B cell (primary cell): ENCODE measurements at regions not wholly inside any gene's neighbourhood (a gene's known extent, or its start where the extent isn't known, plus 50 kb on each side); places are given as distances from the start of the nearest gene placed in this dataset.

ENCODE experiments used
- ATAC-seq: fragments of 200-7000 bp; cut with Tn5 transposase; one replicate; pipeline ENCODE4 v1.10.0; 2021; ENCODE audit warnings: low read depth, mild to moderate bottlenecking, moderate number of reproducible peaks, moderate library complexity
- CTCF ChIA-PET: fragments of 350-600 bp; sonication (Branson Sonifier 250); formaldehyde crosslinking; loops from one replicate; lab custom pipeline; 2021; ENCODE audit warnings: antibody characterized with exemption, inconsistent platforms; lab: Charles Lee
- POLR2A ChIA-PET: fragments of 350-600 bp; sonication (Branson Sonifier 250); formaldehyde crosslinking; loops from one replicate; lab custom pipeline; 2021; ENCODE audit warnings: antibody characterized with exemption; lab: Charles Lee
- DNase-seq: peaks from one replicate; pipeline ENCODE4 v3.0.0; 2013
- H2AFZ ChIP-seq: 2 replicates; pipeline ENCODE4 v1.6.1; 2012; ENCODE audit warnings: mild to moderate bottlenecking, low read depth, low read length; ENCODE audit not compliant: insufficient read depth, poor library complexity, severe bottlenecking
- H3K27ac ChIP-seq, 2 donors: 1 replicate in 1 of 2; 2 replicates in 1 of 2; pipeline ENCODE4 v1.5.1; 2012 to 2013; ENCODE audit warnings: low read length in 2 of 2, mild to moderate bottlenecking in 2 of 2, moderate library complexity in 1 of 2
- H3K27me3 ChIP-seq, 4 experiments: fragments of 200-600 bp in 1 of 4; sonication (generic) in 1 of 4; replicated peaks in 1 of 4; 1 replicate in 2 of 4; 2 replicates in 2 of 4; pipeline versions ENCODE4 v1.6.1 to v1.7.0; 2013 to 2016; ENCODE audit warnings: low read length in 3 of 4, mild to moderate bottlenecking in 2 of 4, mixed read lengths in 1 of 4, moderate library complexity in 1 of 4; ENCODE audit not compliant: insufficient read depth in 4 of 4, control insufficient read depth in 3 of 4; ENCODE audit errors: control extremely low read depth in 1 of 4
- H3K36me3 ChIP-seq, 2 experiments: replicated peaks in 1 of 2; 1 replicate in 1 of 2; 2 replicates in 1 of 2; pipeline versions ENCODE4 v1.6.1 to v1.7.1; 2013; ENCODE audit warnings: low read length in 1 of 2; ENCODE audit not compliant: insufficient read depth in 2 of 2, control insufficient read depth in 1 of 2; ENCODE audit errors: control extremely low read depth in 1 of 2, extremely low read depth in 1 of 2
- H3K4me1 ChIP-seq, 2 donors: fragments of 200-600 bp in 1 of 2; sonication (generic) in 1 of 2; 1 replicate in 1 of 2; 2 replicates in 1 of 2; pipeline versions ENCODE4 v1.5.1 to v1.6.1; 2013 to 2017; ENCODE audit warnings: low read length in 2 of 2; ENCODE audit not compliant: control insufficient read depth in 2 of 2, insufficient read depth in 2 of 2
- H3K4me2 ChIP-seq: replicated peaks from 2 replicates; pipeline ENCODE3; 2012; ENCODE audit warnings: mild to moderate bottlenecking, low read depth, low read length; ENCODE audit not compliant: poor library complexity, severe bottlenecking
- H3K4me3 ChIP-seq, 5 experiments: fragments of 200-600 bp in 1 of 5; sonication (generic) in 1 of 5; 1 replicate in 3 of 5; 2 replicates in 2 of 5; pipeline versions ENCODE4 v1.5.1 to v1.7.0; 2011 to 2016; ENCODE audit warnings: low read length in 4 of 5, mild to moderate bottlenecking in 4 of 5, low read depth in 2 of 5, control low read depth in 1 of 5, moderate library complexity in 1 of 5; ENCODE audit not compliant: insufficient read depth in 1 of 5; ENCODE audit errors: control extremely low read depth in 1 of 5, extremely low read depth in 1 of 5
- H3K79me2 ChIP-seq: fragments of 200-600 bp; sonication (generic); one replicate; pipeline ENCODE4 v1.6.0; 2016; ENCODE audit warnings: low read length; ENCODE audit not compliant: control insufficient read depth, insufficient read depth
- H3K9ac ChIP-seq: fragments of 200-600 bp; sonication (generic); 2 replicates; pipeline ENCODE4 v1.6.1; 2017; ENCODE audit warnings: mild to moderate bottlenecking, low read length, moderate library complexity
- H3K9me3 ChIP-seq, 3 donors: one replicate each; pipeline versions ENCODE4 v1.6.1 to v1.7.1; 2013; ENCODE audit warnings: low read length in 2 of 3; ENCODE audit not compliant: control insufficient read depth in 2 of 3, insufficient read depth in 1 of 3; ENCODE audit errors: control extremely low read depth in 1 of 3
- H4K20me1 ChIP-seq: 2 replicates; pipeline ENCODE4 v1.6.0; 2012; ENCODE audit warnings: mild to moderate bottlenecking, low read length; ENCODE audit not compliant: insufficient read depth, control insufficient read depth, poor library complexity, severe bottlenecking
- H3K27ac Mint-ChIP-seq: one replicate; pipeline ENCODE4 v1.8.0; 2021; ENCODE audit warnings: mixed read lengths
- H3K27me3 Mint-ChIP-seq: one replicate; pipeline ENCODE4 v1.8.0; 2021; ENCODE audit warnings: mixed read lengths
- H3K4me1 Mint-ChIP-seq: one replicate; pipeline ENCODE4 v1.8.0; 2021; ENCODE audit warnings: mixed read lengths
- H3K4me3 Mint-ChIP-seq: one replicate; pipeline ENCODE4 v1.8.0; 2021; ENCODE audit warnings: mixed read lengths
- H3K9me3 Mint-ChIP-seq: one replicate; pipeline ENCODE4 v1.8.0; 2022; ENCODE audit warnings: mixed read lengths; ENCODE audit not compliant: insufficient read depth
- CTCF ChIP-seq: fragments of 200-600 bp; IDR thresholded peaks from one replicate; pipeline ENCODE4 v1.8.0; 2022; ENCODE audit warnings: antibody characterized with exemption, mild to moderate bottlenecking
- EZH2 ChIP-seq: IDR thresholded peaks from 2 replicates; pipeline ENCODE4 v1.6.1; 2012; ENCODE audit warnings: borderline replicate concordance, low read depth, mild to moderate bottlenecking, moderate library complexity, low read length; ENCODE audit not compliant: insufficient read depth, poor library complexity, severe bottlenecking
- WGBS: methylation state at CpG from one replicate; pipeline ENCODE4 v1.1.5; 2013; ENCODE audit warnings: missing lambda C conversion rate; ENCODE audit not compliant: insufficient coverage; 5-methylcytosine and 5-hydroxymethylcytosine counted together
- intact Hi-C: fragments of 100-400 bp; cut with micrococcal nuclease; formaldehyde crosslinking; loops from one replicate; pipeline ENCODE4 v1.10.0; 2022

- Histone ChIP-seq H3K9ac (no peak overlapping the region), H3K4me3 (no peak overlapping the region), H3K9me3 (no peaks in the 10 kb centered on the region), H3K4me1 (no peaks in the 10 kb centered on the region), H3K27me3 (no peaks in the 10 kb centered on the region), H3K27ac (no peak overlapping the region), H4K20me1 (no peaks in the 10 kb centered on the region), H3K36me3 (no peaks in the 10 kb centered on the region), H2AFZ (no peak overlapping the region), H3K4me2 (no peak overlapping the region), H3K79me2 (no peaks in the 10 kb centered on the region)
- TF ChIP-seq EZH2, result no peak
- no peak for TF ChIP-seq CTCF
- H3K4me1 Mint-ChIP-seq, result no peaks in the 10 kb centered on the region
- peaks cover 5% of the 10 kb centered on the region for H3K27me3 Mint-ChIP-seq
- H3K9me3 Mint-ChIP-seq, result no peaks in the 10 kb centered on the region
- no peak overlapping the region for H3K27ac Mint-ChIP-seq
- CTCF ChIA-PET, result interaction anchor here (1.0 to 1.3 kb wide), 2 partner anchors 9 to 423 kb away, joined by 3 to 4 read pairs; no protein-coding TSS in a partner anchor
- WGBS, result no CpG with 5 or more reads among the region's 4 CpGs
- intact Hi-C loops, result no loop called here
- DNase-seq (no peak), ATAC-seq (no peak)
- H3K4me3 Mint-ChIP-seq, result no peak overlapping the region
- POLR2A ChIA-PET, result no interaction called here
These were observed 298.8 kb upstream of the RASGRP1 start for GRCh38 chr15:38863381-38863780.

- no peak overlapping the region for H3K4me3 ChIP-seq
- H3K27ac Mint-ChIP-seq, result no peak overlapping the region
- 100% methylated on average over 2 of the region's 3 CpGs for WGBS
- no peaks in the 10 kb centered on the region for H3K27me3 ChIP-seq
- TF ChIP-seq EZH2, result no peak
- no peak for TF ChIP-seq CTCF
- no peaks in the 10 kb centered on the region for H3K9me3 ChIP-seq
- H3K79me2 ChIP-seq, result no peaks in the 10 kb centered on the region
- H3K4me3 Mint-ChIP-seq, result no peak overlapping the region
- H2AFZ ChIP-seq, result no peak overlapping the region
- ChIA-PET POLR2A (no interaction called here), CTCF (interaction anchor here (1.0 to 1.3 kb wide), 2 partner anchors 10 to 424 kb away, joined by 3 to 4 read pairs; no protein-coding TSS in a partner anchor)
- H3K27me3 Mint-ChIP-seq, result peaks cover 11% of the 10 kb centered on the region
- H3K4me2 ChIP-seq, result no peak overlapping the region
- ATAC-seq (no peak), DNase-seq (no peak)
- no peak overlapping the region for H3K9ac ChIP-seq
- intact Hi-C loops, result no loop called here
- no peaks in the 10 kb centered on the region for H3K9me3 Mint-ChIP-seq
- no peaks in the 10 kb centered on the region for H4K20me1 ChIP-seq
- no peaks in the 10 kb centered on the region for H3K4me1 Mint-ChIP-seq
- H3K27ac ChIP-seq, result no peak overlapping the region
- H3K36me3 ChIP-seq, result no peaks in the 10 kb centered on the region
- H3K4me1 ChIP-seq, result no peaks in the 10 kb centered on the region
These were observed 299.5 kb upstream of the RASGRP1 start for GRCh38 chr15:38864122-38864521.
